HG03439 (cell line): ENCODE measurements at regions not wholly inside any gene's neighbourhood (a gene's known extent, or its start where the extent isn't known, plus 50 kb on each side); places are given as distances from the start of the nearest gene placed in this dataset.

Experiments
- ATAC-seq: cut with Tn5 transposase; IDR thresholded peaks from one replicate; pipeline ENCODE4 v1.9.1; 2021; ENCODE audit warnings: mild to moderate bottlenecking, moderate library complexity; ENCODE audit not compliant: unreplicated experiment

GRCh38 chr12:34391771-34392581, 369.7 kb downstream of the ALG10 start:
- ATAC-seq = no peak

- ATAC-seq = no peak
Measured at GRCh38 chr12:34392741-34393085, 370.4 kb downstream of the ALG10 start.

- no peak for ATAC-seq
Measured at GRCh38 chr12:34393086-34393820, 371.0 kb downstream of the ALG10 start.

GRCh38 chr12:34393821-34394150, 371.5 kb downstream of the ALG10 start:
- no peak for ATAC-seq

- no peak for ATAC-seq
Measured at GRCh38 chr12:34394211-34395055, 372.1 kb downstream of the ALG10 start.

GRCh38 chr12:34395056-34396005, 373.0 kb downstream of the ALG10 start:
- ATAC-seq = no peak

- ATAC-seq = no peak
Measured at GRCh38 chr12:34396006-34396860, 373.9 kb downstream of the ALG10 start.

GRCh38 chr12:34396861-34397590, 374.7 kb downstream of the ALG10 start:
- no peak for ATAC-seq

GRCh38 chr12:34397591-34398365, 375.5 kb downstream of the ALG10 start:
- no peak for ATAC-seq

- no peak for ATAC-seq
Measured at GRCh38 chr12:34398366-34398705, 376.0 kb downstream of the ALG10 start.

GRCh38 chr12:34398706-34399630, 376.7 kb downstream of the ALG10 start:
- no peak for ATAC-seq

GRCh38 chr12:34399631-34400410, 377.5 kb downstream of the ALG10 start:
- no peak for ATAC-seq

GRCh38 chr12:34400411-34400881, 378.1 kb downstream of the ALG10 start:
- no peak for ATAC-seq

- ATAC-seq = no peak
Measured at GRCh38 chr12:34400986-34401658, 378.8 kb downstream of the ALG10 start.

GRCh38 chr12:34401659-34402227, 379.4 kb downstream of the ALG10 start:
- ATAC-seq = no peak
